ENCODE measurements at regions not wholly inside any gene's neighbourhood (a gene's known extent, or its start where the extent isn't known, plus 50 kb on each side); places are given as distances from the start of the nearest gene placed in this dataset.
A peak's percentile ranks its signal among the peaks of the same experiment; 100 is the strongest.

DNA sequence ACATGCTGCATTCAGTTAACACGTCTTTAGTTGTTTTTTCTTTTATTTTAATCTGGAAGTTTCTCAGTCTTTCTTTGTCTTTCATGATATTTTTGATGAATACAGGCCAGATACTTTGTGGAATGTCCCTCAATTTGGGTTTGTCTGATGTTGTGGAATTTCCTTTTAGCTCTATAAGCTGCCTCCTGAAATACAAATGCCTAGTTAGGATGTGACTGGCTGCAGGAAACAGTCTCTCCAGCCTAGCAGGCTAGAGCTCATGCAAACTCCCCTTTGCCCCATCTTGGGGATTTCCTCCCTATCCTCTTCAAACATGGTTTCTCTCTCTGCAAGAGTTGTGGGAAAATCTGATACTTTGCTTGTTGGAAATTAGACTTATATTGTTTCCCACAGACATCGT is 89.3 kb upstream of the JAG1 start:
- H3K79me1 ChIP-seq (ENCODE audit: low read depth in 1 of 2, low read length in 2 of 2): no peaks in the 10 kb centered on the region
- H2BK15ac ChIP-seq (ENCODE audit: low read depth, low read length): no peak overlapping the region
- CTCF ChIA-PET: no interaction called here
- H3K23ac ChIP-seq (ENCODE audit: low read depth, low read length): no peak overlapping the region
- H2BK120ac ChIP-seq (ENCODE audit: low read depth, low read length): no peak overlapping the region
- peaks cover 8% of the 10 kb centered on the region for H3K9me1 ChIP-seq (ENCODE audit: insufficient read depth, low read length)
- H4K8ac ChIP-seq (ENCODE audit: low read depth in 2 of 2, low read length in 2 of 2): no peak overlapping the region
- H2AK9ac ChIP-seq (replicated peaks; ENCODE audit: low read depth, low read length, poor library complexity): no peak overlapping the region
- no peak overlapping the region for H4K5ac ChIP-seq (ENCODE audit: low read depth, low read length)
- POLR2A ChIA-PET (ENCODE audit: unreplicated experiment): no interaction called here
- in situ Hi-C loops (cut with MboI; ENCODE audit: low sequenced_read_pairs) (no loop called here), intact Hi-C loops (cut with micrococcal nuclease) (no loop called here), dilution Hi-C loops (cut with HindIII; ENCODE audit: low sequenced_read_pairs, unreplicated experiment) (no loop called here)
- H3K4me2 ChIP-seq (ENCODE audit: low read depth, low read length): no peak overlapping the region
- no peak for TF ChIP-seq CEBPB (IDR thresholded peaks at IDR 0.05; ENCODE audit: low read depth, low read length)
- no peak for TF ChIP-seq SMC3 (IDR thresholded peaks at IDR 0.05; ENCODE audit: low read depth, low read length)
- TF ChIP-seq, protein P1, sequence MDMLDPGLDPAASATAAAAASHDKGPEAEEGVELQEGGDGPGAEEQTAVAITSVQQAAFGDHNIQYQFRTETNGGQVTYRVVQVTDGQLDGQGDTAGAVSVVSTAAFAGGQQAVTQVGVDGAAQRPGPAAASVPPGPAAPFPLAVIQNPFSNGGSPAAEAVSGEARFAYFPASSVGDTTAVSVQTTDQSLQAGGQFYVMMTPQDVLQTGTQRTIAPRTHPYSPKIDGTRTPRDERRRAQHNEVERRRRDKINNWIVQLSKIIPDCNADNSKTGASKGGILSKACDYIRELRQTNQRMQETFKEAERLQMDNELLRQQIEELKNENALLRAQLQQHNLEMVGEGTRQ (IDR thresholded peaks at IDR 0.05; ENCODE audit: low read depth, low read length): no peak
- TF ChIP-seq BHLHE40 (IDR thresholded peaks at IDR 0.05; ENCODE audit: low read depth, low read length): no peak
- TF ChIP-seq CHD1 (IDR thresholded peaks at IDR 0.05; ENCODE audit: low read depth, low read length): no peak
- TF ChIP-seq, protein P2, sequence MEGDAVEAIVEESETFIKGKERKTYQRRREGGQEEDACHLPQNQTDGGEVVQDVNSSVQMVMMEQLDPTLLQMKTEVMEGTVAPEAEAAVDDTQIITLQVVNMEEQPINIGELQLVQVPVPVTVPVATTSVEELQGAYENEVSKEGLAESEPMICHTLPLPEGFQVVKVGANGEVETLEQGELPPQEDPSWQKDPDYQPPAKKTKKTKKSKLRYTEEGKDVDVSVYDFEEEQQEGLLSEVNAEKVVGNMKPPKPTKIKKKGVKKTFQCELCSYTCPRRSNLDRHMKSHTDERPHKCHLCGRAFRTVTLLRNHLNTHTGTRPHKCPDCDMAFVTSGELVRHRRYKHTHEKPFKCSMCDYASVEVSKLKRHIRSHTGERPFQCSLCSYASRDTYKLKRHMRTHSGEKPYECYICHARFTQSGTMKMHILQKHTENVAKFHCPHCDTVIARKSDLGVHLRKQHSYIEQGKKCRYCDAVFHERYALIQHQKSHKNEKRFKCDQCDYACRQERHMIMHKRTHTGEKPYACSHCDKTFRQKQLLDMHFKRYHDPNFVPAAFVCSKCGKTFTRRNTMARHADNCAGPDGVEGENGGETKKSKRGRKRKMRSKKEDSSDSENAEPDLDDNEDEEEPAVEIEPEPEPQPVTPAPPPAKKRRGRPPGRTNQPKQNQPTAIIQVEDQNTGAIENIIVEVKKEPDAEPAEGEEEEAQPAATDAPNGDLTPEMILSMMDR (conservative IDR thresholded peaks at IDR 0.05; ENCODE audit: low read depth, low read length): no peak
- TF ChIP-seq FOS (IDR thresholded peaks at IDR 0.05; ENCODE audit: low read depth, low read length): no peak
- TF ChIP-seq POLR2A (IDR thresholded peaks at IDR 0.05; ENCODE audit: low read depth, low read length): no peak
- no peak for TF ChIP-seq NFE2L2 (IDR thresholded peaks at IDR 0.05; ENCODE audit: low read depth, low read length)
- TF ChIP-seq MAZ (IDR thresholded peaks at IDR 0.05; ENCODE audit: borderline replicate concordance, low read depth, low read length): no peak
- TF ChIP-seq, protein P3, sequence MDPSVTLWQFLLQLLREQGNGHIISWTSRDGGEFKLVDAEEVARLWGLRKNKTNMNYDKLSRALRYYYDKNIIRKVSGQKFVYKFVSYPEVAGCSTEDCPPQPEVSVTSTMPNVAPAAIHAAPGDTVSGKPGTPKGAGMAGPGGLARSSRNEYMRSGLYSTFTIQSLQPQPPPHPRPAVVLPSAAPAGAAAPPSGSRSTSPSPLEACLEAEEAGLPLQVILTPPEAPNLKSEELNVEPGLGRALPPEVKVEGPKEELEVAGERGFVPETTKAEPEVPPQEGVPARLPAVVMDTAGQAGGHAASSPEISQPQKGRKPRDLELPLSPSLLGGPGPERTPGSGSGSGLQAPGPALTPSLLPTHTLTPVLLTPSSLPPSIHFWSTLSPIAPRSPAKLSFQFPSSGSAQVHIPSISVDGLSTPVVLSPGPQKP (IDR thresholded peaks at IDR 0.05; ENCODE audit: borderline replicate concordance, low read depth, low read length): no peak
- TF ChIP-seq RAD21 (IDR thresholded peaks at IDR 0.05; ENCODE audit: low read length): no peak
- no peak for TF ChIP-seq RCOR1 (IDR thresholded peaks at IDR 0.05; ENCODE audit: insufficient replicate concordance, low read length)
- H3K27ac ChIP-seq (ENCODE audit: insufficient read depth, low read length): no peak overlapping the region
- no CpG with 5 or more reads among the region's 2 CpGs for WGBS, 2 experiments (ENCODE audit: extremely low coverage in 2 of 2, insufficient read length in 1 of 2)
- H3K14ac ChIP-seq (replicated peaks; ENCODE audit: low read depth, low read length): no peak overlapping the region
- DNase-seq (peak; percentile 18), ATAC-seq (ENCODE audit: low read depth) (no peak)
- no peak overlapping the region for H3K9ac ChIP-seq (ENCODE audit: low read depth, low read length)
- H2BK20ac ChIP-seq (ENCODE audit: low read depth, low read length): no peak overlapping the region
- no peak overlapping the region for H4K91ac ChIP-seq (ENCODE audit: insufficient read depth, low read depth, low read length)
- H3K4me3 ChIP-seq (ENCODE audit: insufficient read depth, low read depth, low read length): no peak overlapping the region
- H3K56ac ChIP-seq (ENCODE audit: extremely low read depth, insufficient read depth, low read length): no peak overlapping the region
- H2BK5ac ChIP-seq (ENCODE audit: low read depth, low read length, poor library complexity, severe bottlenecking): no peak overlapping the region
- no peaks in the 10 kb centered on the region for H3K27me3 ChIP-seq (ENCODE audit: control insufficient read depth, insufficient read depth, low read length)
- H3K36me3 ChIP-seq (ENCODE audit: control insufficient read depth, insufficient read depth, low read length): no peaks in the 10 kb centered on the region
- no peak overlapping the region for H2AK5ac ChIP-seq (ENCODE audit: low read depth, low read length)
- no TSS peak for BruUV-seq (replicated peaks)
- peaks cover 2% of the 10 kb centered on the region; the same call in 1 of the 2 replicates for H3K4me1 ChIP-seq (ENCODE audit: control insufficient read depth, insufficient read depth, low read length)
- no peak overlapping the region for H2AFZ ChIP-seq (replicated peaks; ENCODE audit: low read length, poor library complexity)
- no peaks in the 10 kb centered on the region for H4K20me1 ChIP-seq (ENCODE audit: insufficient read depth, low read length)
- no peak overlapping the region for H3K18ac ChIP-seq (ENCODE audit: low read depth, low read length)
- no peak overlapping the region for H3K4ac ChIP-seq (ENCODE audit: low read depth, low read length)
- 0 out of 2 replicates have a peak, but pooled peaks cover 2% of the 10 kb centered on the region for H3K9me3 ChIP-seq (ENCODE audit: control insufficient read depth, insufficient read depth, low read length)
